Endothelial cell of hepatic sinusoid (primary cell): ENCODE measurements at regions not wholly inside any gene's neighbourhood (a gene's known extent, or its start where the extent isn't known, plus 50 kb on each side); places are given as distances from the start of the nearest gene placed in this dataset.

Experiments
- in situ Hi-C: cut with HindIII; loops from 2 replicates; pipeline ENCODE4 v1.10.0; 2017; ENCODE audit warnings: low sequenced_read_pairs

DNA sequence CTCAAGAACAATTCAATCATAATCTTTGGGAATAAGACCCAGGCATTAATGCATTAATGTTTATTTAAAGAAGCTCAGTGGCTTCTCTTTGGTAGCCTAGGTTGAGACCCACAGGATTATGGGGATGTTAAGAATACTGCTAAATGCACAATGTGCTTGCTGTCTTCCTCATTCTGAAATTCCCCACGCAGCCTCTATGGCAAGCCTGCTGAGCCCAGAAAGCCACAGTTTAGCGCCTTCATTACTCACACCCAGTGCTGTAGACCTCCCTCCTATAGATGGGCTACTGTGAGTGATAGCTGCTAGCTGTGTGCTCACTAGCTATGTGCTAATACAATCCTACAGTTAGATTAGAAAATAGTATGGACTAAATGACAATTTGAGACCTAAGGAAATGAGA lies 90.6 kb downstream of the TNFSF13B start:
- in situ Hi-C loops: no loop called here

DNA sequence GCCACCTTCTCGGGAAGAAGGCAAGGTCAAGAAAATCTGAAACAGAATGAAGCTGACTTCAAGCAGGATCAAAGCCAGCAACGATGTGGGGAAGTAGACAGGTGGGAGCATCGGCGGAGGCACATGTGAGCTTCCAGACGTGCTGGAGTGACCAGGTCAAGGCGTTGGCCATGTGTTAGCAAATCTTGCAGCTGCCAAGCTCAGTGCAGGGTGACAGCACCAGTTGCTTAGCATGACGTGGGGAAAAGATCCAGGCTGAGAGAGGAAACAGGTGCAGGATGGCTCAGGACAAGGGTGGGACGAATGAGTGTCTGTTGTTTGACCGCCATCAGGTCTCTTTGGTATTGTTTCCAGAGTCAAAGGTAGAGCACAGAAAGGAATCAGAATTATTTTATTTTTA lies 92.3 kb downstream of the TNFSF13B start:
- in situ Hi-C loops: no loop called here

GRCh38 chr13:108363666-108364065 lies 94.1 kb downstream of the TNFSF13B start:
- in situ Hi-C loops: no loop called here

DNA sequence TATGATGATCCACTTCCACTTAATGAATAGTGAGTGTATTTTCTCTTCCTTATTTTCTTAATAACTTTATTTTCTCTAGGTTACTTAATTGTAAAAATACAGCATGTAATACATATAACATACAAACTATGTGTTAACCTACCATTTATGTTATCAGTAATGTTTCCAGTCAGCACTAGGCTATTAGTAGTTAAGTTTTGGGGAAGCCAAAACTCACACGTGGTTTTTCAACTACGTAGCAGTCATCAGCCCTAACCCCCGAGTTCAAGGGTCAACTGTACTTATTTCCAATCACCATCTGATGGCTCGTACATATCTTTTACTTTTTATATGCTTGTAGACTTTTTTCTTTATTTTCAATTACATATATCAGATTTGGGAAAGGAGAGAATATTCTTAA lies 95.7 kb downstream of the TNFSF13B start:
- in situ Hi-C loops: no loop called here

DNA sequence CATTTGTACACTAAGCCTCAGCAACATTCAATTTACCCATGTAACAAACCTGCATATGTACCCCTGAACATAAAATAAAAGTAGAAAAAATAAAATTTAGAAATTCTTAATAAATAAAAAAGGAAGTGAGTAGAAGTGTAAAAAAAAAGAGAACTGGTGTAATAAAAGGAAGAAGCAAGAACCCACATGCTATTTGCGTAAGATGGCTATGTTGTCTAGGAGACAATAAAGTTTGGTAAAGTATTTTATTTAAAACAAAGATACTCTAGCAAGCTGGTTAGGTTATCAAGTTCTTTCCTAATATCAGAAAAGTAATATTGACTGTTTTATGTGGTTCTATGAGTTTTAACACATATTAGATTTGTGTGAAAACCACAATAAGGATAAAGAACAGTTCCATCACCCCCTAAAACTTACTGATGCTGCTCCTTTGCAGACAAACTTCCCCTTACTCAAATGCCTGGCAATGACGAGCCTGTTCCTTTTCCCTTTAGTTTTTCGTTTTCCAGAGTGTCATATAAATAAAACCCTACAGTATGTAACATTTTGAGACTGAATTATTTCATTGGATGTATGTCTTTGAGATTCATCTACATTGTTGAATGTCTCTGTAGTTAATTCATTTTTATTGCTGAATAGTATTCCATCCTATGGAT lies 98.9 kb downstream of the TNFSF13B start:
- in situ Hi-C loops: no loop called here

GRCh38 chr13:108369412-108369811 lies 99.9 kb downstream of the TNFSF13B start:
- in situ Hi-C loops: no loop called here

GRCh38 chr13:108375034-108375433 lies 105.5 kb downstream of the TNFSF13B start:
- in situ Hi-C loops: no loop called here

GRCh38 chr13:108375772-108376171 lies 106.3 kb downstream of the TNFSF13B start:
- in situ Hi-C loops: no loop called here

DNA sequence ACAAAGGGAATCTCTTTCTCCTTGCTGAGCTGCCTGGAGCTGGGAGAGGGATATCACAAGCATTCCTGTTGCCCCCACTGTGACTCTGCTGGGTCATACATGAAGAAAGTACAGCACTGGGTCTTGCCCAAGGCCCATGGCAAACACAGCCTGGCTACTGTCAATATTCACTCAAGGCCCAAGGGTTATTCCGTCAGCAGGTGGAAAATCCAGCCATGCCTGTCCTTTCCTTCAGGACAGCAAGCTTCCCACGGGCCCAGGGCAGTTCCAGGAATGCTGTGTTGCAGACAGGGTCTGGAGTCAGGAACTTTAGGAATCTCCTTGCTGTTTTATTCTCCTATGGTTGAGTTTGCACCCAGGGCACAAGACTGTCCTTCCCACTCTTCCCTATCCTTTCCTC lies 106.8 kb downstream of the TNFSF13B start:
- in situ Hi-C loops: no loop called here

- in situ Hi-C loops: no loop called here
Measured at GRCh38 chr13:108377646-108378206, 108.2 kb downstream of the TNFSF13B start.

- in situ Hi-C loops: no loop called here
Measured at GRCh38 chr13:108383667-108384066, 114.1 kb downstream of the TNFSF13B start.

GRCh38 chr13:108387156-108387555 lies 117.6 kb downstream of the TNFSF13B start:
- in situ Hi-C loops: no loop called here

DNA sequence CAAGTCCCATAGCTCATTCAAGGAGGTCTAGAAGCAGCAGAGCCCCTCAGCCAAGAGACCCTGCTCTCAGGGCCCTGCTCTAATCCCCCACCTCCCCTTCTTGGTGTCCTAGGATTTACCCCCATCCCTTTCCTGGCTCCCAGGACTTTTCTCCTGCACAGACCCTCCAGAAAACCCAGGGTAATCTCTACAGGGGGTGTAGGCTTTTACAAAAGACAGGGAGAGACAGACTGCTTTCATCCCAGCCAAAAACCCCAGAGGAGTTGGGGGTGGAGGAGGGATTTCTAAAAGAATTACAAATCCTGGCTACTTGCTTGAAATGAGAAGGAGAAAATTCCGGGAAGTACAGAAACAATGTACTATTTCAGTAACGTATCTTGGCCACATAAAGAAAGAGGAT lies 133.3 kb downstream of the TNFSF13B start:
- in situ Hi-C loops: no loop called here

- in situ Hi-C loops: no loop called here
Measured at GRCh38 chr13:108407495-108407894, 138.0 kb downstream of the TNFSF13B start.

DNA sequence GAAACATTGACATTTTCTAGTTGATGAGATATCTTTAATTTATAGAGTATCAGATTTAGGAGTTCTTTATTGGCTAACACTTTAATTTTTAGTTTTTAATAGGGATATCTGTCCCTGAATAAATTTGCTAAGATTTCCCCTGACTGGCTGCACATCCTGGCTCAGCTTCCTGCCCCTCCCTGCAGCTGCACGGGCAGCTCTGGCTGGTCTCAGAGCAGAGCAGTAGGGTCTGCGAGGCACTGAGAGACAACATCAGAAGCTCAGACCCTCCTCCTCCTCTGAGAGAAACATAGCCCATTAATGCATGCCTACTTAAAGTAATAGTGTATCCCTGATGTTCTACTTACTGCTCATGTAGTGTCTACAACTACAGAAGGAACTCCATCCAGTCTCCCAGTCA lies 139.2 kb downstream of the TNFSF13B start:
- in situ Hi-C loops: no loop called here

- in situ Hi-C loops: no loop called here
Measured at GRCh38 chr13:108409730-108410129, 140.2 kb downstream of the TNFSF13B start.

- in situ Hi-C loops: no loop called here
Measured at GRCh38 chr13:108419768-108420167, 150.2 kb downstream of the TNFSF13B start.

DNA sequence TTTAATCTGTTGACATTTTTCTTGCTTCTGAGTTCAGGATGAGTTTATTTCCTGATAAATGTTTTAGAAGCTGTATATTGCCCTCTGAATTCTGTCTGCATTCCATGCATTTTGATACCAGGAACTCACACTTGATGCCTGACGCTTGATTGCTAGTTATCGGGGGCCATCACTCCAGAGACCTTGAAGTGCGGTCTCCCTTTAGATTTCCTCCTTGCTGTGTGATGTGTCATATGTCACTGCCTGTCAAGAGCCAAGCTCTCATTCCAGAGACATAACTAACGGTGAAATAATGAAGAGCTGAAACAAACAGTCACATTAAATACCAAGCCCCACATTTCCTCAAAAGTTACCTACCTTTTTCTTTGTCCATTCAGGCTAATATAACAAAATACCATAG lies 155.5 kb downstream of the TNFSF13B start:
- in situ Hi-C loops: no loop called here

GRCh38 chr13:108426893-108427292 lies 157.4 kb downstream of the TNFSF13B start:
- in situ Hi-C loops: no loop called here

DNA sequence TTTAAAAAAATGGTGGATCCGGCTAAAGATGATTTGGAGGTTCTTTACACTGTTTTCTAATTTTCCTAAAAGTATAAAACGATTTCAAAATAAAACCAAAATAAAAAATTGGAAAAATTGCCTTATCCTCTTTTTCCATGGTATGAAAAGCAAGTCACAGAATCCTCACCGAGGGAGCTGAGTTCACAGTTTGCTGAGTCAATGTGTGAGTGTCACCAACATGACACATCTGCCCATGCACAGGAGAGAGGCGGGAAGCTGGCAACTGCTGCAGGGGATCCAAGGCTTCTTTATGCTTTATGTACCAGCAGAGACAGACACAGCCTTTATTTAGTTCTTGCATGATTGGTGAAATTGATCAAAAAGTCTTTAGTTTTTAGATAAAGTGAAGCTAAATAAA lies 157.8 kb downstream of the TNFSF13B start:
- in situ Hi-C loops: no loop called here

- in situ Hi-C loops: no loop called here
Measured at GRCh38 chr13:108428691-108429090, 159.2 kb downstream of the TNFSF13B start.

GRCh38 chr13:108433976-108434755 lies 164.6 kb downstream of the TNFSF13B start:
- in situ Hi-C loops: no loop called here
